IMR-90 (cell line): ENCODE measurements at regions not wholly inside any gene's neighbourhood (a gene's known extent, or its start where the extent isn't known, plus 50 kb on each side); places are given as distances from the start of the nearest gene placed in this dataset.

ENCODE experiments used
- ATAC-seq: fragments of 200-7000 bp; cut with Tn5 transposase; 2 replicates; pipeline ENCODE4 v1.9.1; 2020; ENCODE audit warnings: low read depth, mild to moderate bottlenecking, moderate library complexity
- BruUV-seq: library from RNA; stranded (reverse); fragments of 400-500 nt; replicated peaks from 2 replicates; lab custom pipeline; 2021; lab: Mats Ljungman, UMichigan
- CTCF ChIA-PET: fragments of 300-600 bp; formaldehyde crosslinking; extraction: SDS; loops from one replicate; lab custom pipeline; 2021; ENCODE audit warnings: antibody characterized with exemption; lab: Yijun Ruan, JAX
- POLR2A ChIA-PET: fragments of 300-600 bp; sonication (Branson Sonifier 250); formaldehyde crosslinking; loops from one replicate; lab custom pipeline; 2022; ENCODE audit warnings: antibody characterized with exemption; ENCODE audit not compliant: unreplicated experiment; lab: Charles Lee
- DNase-seq: peaks from one replicate; pipeline ENCODE4 v3.0.0; 2013
- H2AFZ ChIP-seq: replicated peaks from 2 replicates; pipeline ENCODE3; 2013; ENCODE audit warnings: low read length, mild to moderate bottlenecking; ENCODE audit not compliant: poor library complexity
- H2AK5ac ChIP-seq: 2 replicates; pipeline ENCODE4 v1.6.1; 2013; ENCODE audit warnings: low read depth, low read length, inconsistent platforms
- H2AK9ac ChIP-seq: replicated peaks from 2 replicates; pipeline ENCODE3; 2013; ENCODE audit warnings: mild to moderate bottlenecking, low read depth, low read length, moderate library complexity; ENCODE audit not compliant: poor library complexity
- H2BK120ac ChIP-seq: 2 replicates; pipeline ENCODE4 v1.6.1; 2013; ENCODE audit warnings: low read depth, low read length, inconsistent platforms
- H2BK15ac ChIP-seq: 3 replicates; pipeline ENCODE4 v1.6.1; 2013; ENCODE audit warnings: low read depth, low read length, inconsistent platforms
- H2BK20ac ChIP-seq: 2 replicates; pipeline ENCODE4 v1.6.1; 2013; ENCODE audit warnings: low read depth, mild to moderate bottlenecking, inconsistent platforms, low read length, moderate library complexity
- H2BK5ac ChIP-seq: 2 replicates; pipeline ENCODE4 v1.6.1; 2013; ENCODE audit warnings: mild to moderate bottlenecking, low read depth, low read length, inconsistent platforms; ENCODE audit not compliant: poor library complexity, severe bottlenecking
- H3K14ac ChIP-seq: replicated peaks from 2 replicates; pipeline ENCODE4 v1.6.1; 2013; ENCODE audit warnings: low read depth, low read length, inconsistent platforms
- H3K18ac ChIP-seq: 2 replicates; pipeline ENCODE4 v1.6.1; 2013; ENCODE audit warnings: low read depth, low read length, control low read depth
- H3K23ac ChIP-seq: 2 replicates; pipeline ENCODE4 v1.6.1; 2013; ENCODE audit warnings: low read depth, low read length, inconsistent platforms
- H3K27ac ChIP-seq: 2 replicates; pipeline ENCODE4 v1.5.1; 2013; ENCODE audit warnings: mild to moderate bottlenecking, control low read depth, low read length; ENCODE audit not compliant: insufficient read depth
- H3K27me3 ChIP-seq: 2 replicates; pipeline ENCODE4 v1.6.1; 2013; ENCODE audit warnings: low read length; ENCODE audit not compliant: control insufficient read depth, insufficient read depth
- H3K36me3 ChIP-seq: 2 replicates; pipeline ENCODE4 v1.6.1; 2013; ENCODE audit warnings: low read length, mixed read lengths; ENCODE audit not compliant: control insufficient read depth, insufficient read depth
- H3K4ac ChIP-seq: 2 replicates; pipeline ENCODE4 v1.6.1; 2013; ENCODE audit warnings: low read depth, low read length, inconsistent platforms
- H3K4me1 ChIP-seq: 2 replicates; pipeline ENCODE4 v1.6.1; 2013; ENCODE audit warnings: low read length, mixed read lengths; ENCODE audit not compliant: control insufficient read depth, insufficient read depth
- H3K4me2 ChIP-seq: 2 replicates; pipeline ENCODE4 v1.6.1; 2013; ENCODE audit warnings: low read depth, mild to moderate bottlenecking, control low read depth, low read length, moderate library complexity
- H3K4me3 ChIP-seq: 2 replicates; pipeline ENCODE4 v1.5.1; 2013; ENCODE audit warnings: low read depth, mild to moderate bottlenecking, control low read depth, low read length, moderate library complexity; ENCODE audit not compliant: insufficient read depth
- H3K56ac ChIP-seq: 2 replicates; pipeline ENCODE4 v1.6.1; 2013; ENCODE audit warnings: low read length, inconsistent platforms; ENCODE audit not compliant: insufficient read depth; ENCODE audit errors: extremely low read depth
- H3K79me1 ChIP-seq, 2 experiments: 2 replicates each; pipeline ENCODE4 v1.6.1; 2013; ENCODE audit warnings: low read length in 2 of 2, inconsistent platforms in 1 of 2, low read depth in 1 of 2
- H3K9ac ChIP-seq: 2 replicates; pipeline ENCODE4 v1.6.1; 2013; ENCODE audit warnings: low read depth, low read length, control low read depth
- H3K9me1 ChIP-seq: 2 replicates; pipeline ENCODE4 v1.6.1; 2013; ENCODE audit warnings: low read length, inconsistent platforms; ENCODE audit not compliant: insufficient read depth
- H3K9me3 ChIP-seq: 2 replicates; pipeline ENCODE4 v1.6.1; 2013; ENCODE audit warnings: low read length; ENCODE audit not compliant: control insufficient read depth, insufficient read depth
- H4K20me1 ChIP-seq: 2 replicates; pipeline ENCODE4 v1.6.1; 2013; ENCODE audit warnings: low read length, inconsistent platforms; ENCODE audit not compliant: insufficient read depth
- H4K5ac ChIP-seq: 2 replicates; pipeline ENCODE4 v1.6.1; 2013; ENCODE audit warnings: mild to moderate bottlenecking, low read depth, low read length, control low read depth
- H4K8ac ChIP-seq, 2 experiments: 2 replicates each; pipeline ENCODE4 v1.6.1; 2013; ENCODE audit warnings: low read depth in 2 of 2, low read length in 2 of 2, control low read depth in 1 of 2, inconsistent platforms in 1 of 2
- H4K91ac ChIP-seq: 2 replicates; pipeline ENCODE4 v1.6.1; 2013; ENCODE audit warnings: low read depth, low read length, inconsistent platforms; ENCODE audit not compliant: insufficient read depth
- CEBPB ChIP-seq: IDR thresholded peaks from 2 replicates; pipeline ENCODE4 v1.6.1; 2012; ENCODE audit warnings: low read depth, low read length, improper control_type of control experiment
- MAZ ChIP-seq: IDR thresholded peaks from 2 replicates; pipeline ENCODE4 v1.6.1; 2012; ENCODE audit warnings: low read depth, mild to moderate bottlenecking, low read length, improper control_type of control experiment, moderate library complexity, borderline replicate concordance
- RCOR1 ChIP-seq: IDR thresholded peaks from 2 replicates; pipeline ENCODE4 v1.6.1; 2012; ENCODE audit warnings: mild to moderate bottlenecking, low read length, improper control_type of control experiment; ENCODE audit not compliant: insufficient replicate concordance
- WGBS, 2 experiments: methylation state at CpG; one replicate each; pipeline versions ENCODE4 v1.1.5 to v1.1.7; 2013; ENCODE audit warnings: missing lambda C conversion rate in 2 of 2; ENCODE audit not compliant: insufficient read length in 1 of 2; ENCODE audit errors: extremely low coverage in 2 of 2; 5-methylcytosine and 5-hydroxymethylcytosine counted together
- dilution Hi-C: fragments of 300-500 bp; cut with HindIII; formaldehyde crosslinking; loops from one replicate; pipeline ENCODE4 v1.14.3; 2018; ENCODE audit warnings: low sequenced_read_pairs; ENCODE audit not compliant: unreplicated experiment
- in situ Hi-C: fragments of 300-500 bp; cut with MboI; formaldehyde crosslinking; loops from 3 replicates; pipeline ENCODE4 v1.14.3; 2019; ENCODE audit warnings: low sequenced_read_pairs, inconsistent platforms, mixed read lengths
- intact Hi-C: fragments of 100-400 bp; cut with micrococcal nuclease; formaldehyde crosslinking; loops from 2 replicates; pipeline ENCODE4 v1.10.0; 2022

GRCh38 chr2:126783341-126783740 is 115.3 kb upstream of the TEX51 start:
- no CpG with 5 or more reads among the region's 2 CpGs for WGBS, 2 experiments
- Histone ChIP-seq H3K18ac (no peak overlapping the region), H3K4me3 (no peak overlapping the region), H3K27ac (no peak overlapping the region), H3K9me3 (no peaks in the 10 kb centered on the region), H3K9ac (no peak overlapping the region), H3K23ac (no peak overlapping the region), H3K4me1 (no peaks in the 10 kb centered on the region), H3K79me1 (no peaks in the 10 kb centered on the region), H4K20me1 (no peaks in the 10 kb centered on the region), H2AFZ (no peak overlapping the region), H4K91ac (no peak overlapping the region), H4K5ac (no peak overlapping the region), H3K4me2 (no peak overlapping the region), H3K14ac (no peak overlapping the region), H3K4ac (no peak overlapping the region), H3K9me1 (no peaks in the 10 kb centered on the region), H2AK5ac (no peak overlapping the region), H2BK120ac (no peak overlapping the region), H4K8ac (no peak overlapping the region), H2AK9ac (no peak overlapping the region), H3K56ac (no peak overlapping the region), H2BK20ac (no peak overlapping the region), H3K36me3 (no peaks in the 10 kb centered on the region), H2BK5ac (no peak overlapping the region), H3K27me3 (peaks cover 2% of the 10 kb centered on the region; the same call in 1 of the 2 replicates), H2BK15ac (no peak overlapping the region)
- POLR2A ChIA-PET = no interaction called here
- intact Hi-C loops (no loop called here), in situ Hi-C loops (no loop called here), dilution Hi-C loops (no loop called here)
- TF ChIP-seq RCOR1 (no peak), CEBPB (0 out of 2 replicates have a peak, but pooled peaks have one; percentile 7), MAZ (no peak)
- ATAC-seq = no peak
- CTCF ChIA-PET = no interaction called here
- no peak for DNase-seq
- BruUV-seq = no TSS peak
